ENCODE measurements at regions not wholly inside any gene's neighbourhood (a gene's known extent, or its start where the extent isn't known, plus 50 kb on each side); places are given as distances from the start of the nearest gene placed in this dataset.

- no peak for TF ChIP-seq MAX (IDR thresholded peaks at IDR 0.05; ENCODE audit: insufficient read depth, insufficient read length)
- TF ChIP-seq POLR2AphosphoS5 (IDR thresholded peaks at IDR 0.05; ENCODE audit: insufficient read depth, low read depth, low read length) = no peak
- TF ChIP-seq FOS (IDR thresholded peaks at IDR 0.05; ENCODE audit: borderline replicate concordance, insufficient read depth, low read length) = no peak
- TF ChIP-seq POLR2A (IDR thresholded peaks at IDR 0.05; ENCODE audit: low read depth, low read length) = no peak
- no peak for TF ChIP-seq JUN (IDR thresholded peaks at IDR 0.05; ENCODE audit: borderline replicate concordance, insufficient read depth, insufficient read length, low read depth)
- TF ChIP-seq EZH2 (IDR thresholded peaks at IDR 0.05; ENCODE audit: borderline replicate concordance, low read depth, low read length, severe bottlenecking) = no peak
- TF ChIP-seq, protein P1, sequence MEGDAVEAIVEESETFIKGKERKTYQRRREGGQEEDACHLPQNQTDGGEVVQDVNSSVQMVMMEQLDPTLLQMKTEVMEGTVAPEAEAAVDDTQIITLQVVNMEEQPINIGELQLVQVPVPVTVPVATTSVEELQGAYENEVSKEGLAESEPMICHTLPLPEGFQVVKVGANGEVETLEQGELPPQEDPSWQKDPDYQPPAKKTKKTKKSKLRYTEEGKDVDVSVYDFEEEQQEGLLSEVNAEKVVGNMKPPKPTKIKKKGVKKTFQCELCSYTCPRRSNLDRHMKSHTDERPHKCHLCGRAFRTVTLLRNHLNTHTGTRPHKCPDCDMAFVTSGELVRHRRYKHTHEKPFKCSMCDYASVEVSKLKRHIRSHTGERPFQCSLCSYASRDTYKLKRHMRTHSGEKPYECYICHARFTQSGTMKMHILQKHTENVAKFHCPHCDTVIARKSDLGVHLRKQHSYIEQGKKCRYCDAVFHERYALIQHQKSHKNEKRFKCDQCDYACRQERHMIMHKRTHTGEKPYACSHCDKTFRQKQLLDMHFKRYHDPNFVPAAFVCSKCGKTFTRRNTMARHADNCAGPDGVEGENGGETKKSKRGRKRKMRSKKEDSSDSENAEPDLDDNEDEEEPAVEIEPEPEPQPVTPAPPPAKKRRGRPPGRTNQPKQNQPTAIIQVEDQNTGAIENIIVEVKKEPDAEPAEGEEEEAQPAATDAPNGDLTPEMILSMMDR (IDR thresholded peaks at IDR 0.05; ENCODE audit: extremely low read depth in 1 of 2, insufficient read depth in 1 of 2, low read depth in 1 of 2, low read length in 2 of 2) = no peak
- no peak for TF ChIP-seq GATA2 (IDR thresholded peaks at IDR 0.05; ENCODE audit: insufficient read depth, insufficient read length, low read depth, low read length)
- Histone ChIP-seq H3K36me3 (ENCODE audit: control insufficient read depth in 2 of 2, extremely low read depth in 1 of 2, insufficient read depth in 2 of 2, low read length in 2 of 2) (no peaks in the 10 kb centered on the region), H2AFZ (ENCODE audit: low read depth, low read length) (no peak overlapping the region), H3K27me3 (ENCODE audit: control insufficient read depth in 2 of 2, insufficient read depth in 2 of 2, low read length in 2 of 2) (no peaks in the 10 kb centered on the region), H3K4me2 (ENCODE audit: insufficient read depth, low read length) (no peak overlapping the region), H3K4me3 (replicated peaks in 1 of 3; ENCODE audit: insufficient read depth in 1 of 3, low read depth in 1 of 3, low read length in 3 of 3) (no peak overlapping the region), H3K9me3 (replicated peaks; ENCODE audit: control insufficient read depth, insufficient read depth, low read length) (no peaks in the 10 kb centered on the region), H3K79me2 (ENCODE audit: control insufficient read depth, insufficient read depth, low read length) (no peaks in the 10 kb centered on the region), H3K9me1 (replicated peaks; ENCODE audit: control insufficient read depth, extremely low read depth, insufficient read depth, low read length) (no peaks in the 10 kb centered on the region), H3K4me1 (ENCODE audit: control insufficient read depth, extremely low read depth, insufficient read depth, low read length) (no peaks in the 10 kb centered on the region), H3K9ac (replicated peaks; ENCODE audit: extremely low read depth, insufficient read depth, low read length) (no peak overlapping the region), H3K27ac (ENCODE audit: insufficient read depth, low read depth, low read length) (no peak overlapping the region), H4K20me1 (replicated peaks; ENCODE audit: control insufficient read depth, extremely low read depth, insufficient read depth, low read length) (no peaks in the 10 kb centered on the region)
- dilution Hi-C loops (cut with MboI; ENCODE audit: extremely low pct_ligation_motif_present, low sequenced_read_pairs) (no loop called here), intact Hi-C loops (cut with micrococcal nuclease) (no loop called here)
- CTCF ChIA-PET = no interaction called here
- BruUV-seq (replicated peaks) = no TSS peak
- no peak for FAIRE-seq
- POLR2A ChIA-PET = no interaction called here
- no peak for DNase-seq (ENCODE audit: low read depth, low spot score)
Observed at GRCh38 chr9:87116492-87116891, 169.2 kb upstream of the GAS1 start.

Data from endothelial cell of umbilical vein (primary cell).